Panc1 (cell line): ENCODE measurements at regions not wholly inside any gene's neighbourhood (a gene's known extent, or its start where the extent isn't known, plus 50 kb on each side); places are given as distances from the start of the nearest gene placed in this dataset.

Source experiments
- ATAC-seq: fragments of 200-7000 bp; cut with Tn5 transposase; 2 replicates; pipeline ENCODE4 v1.9.1; 2020; ENCODE audit warnings: mild to moderate bottlenecking, moderate library complexity
- BruUV-seq: library from RNA; stranded (reverse); fragments of 400-500 nt; replicated peaks from 2 replicates; lab custom pipeline; 2021; lab: Mats Ljungman, UMichigan
- CTCF ChIA-PET: fragments of 300-600 bp; sonication (Branson Sonifier 250); formaldehyde crosslinking; loops from one replicate; lab custom pipeline; 2022; ENCODE audit warnings: antibody characterized with exemption; lab: Charles Lee
- POLR2A ChIA-PET: fragments of 300-600 bp; sonication (Branson Sonifier 250); formaldehyde crosslinking; loops from one replicate; lab custom pipeline; 2022; ENCODE audit warnings: antibody characterized with exemption; lab: Charles Lee
- DNase-seq: peaks from one replicate; pipeline ENCODE4 v3.0.0-alpha.2; 2010; ENCODE audit warnings: low read depth, low spot score
- H3K27ac ChIP-seq: 2 replicates; pipeline ENCODE4 v1.5.1; 2011; ENCODE audit warnings: mild to moderate bottlenecking, low read length, inconsistent platforms
- H3K27me3 ChIP-seq: fragments of 200-500 bp; sonication (Bioruptor generic); 2 replicates; pipeline ENCODE4 v1.6.0; 2014; ENCODE audit warnings: low read length, inconsistent platforms; ENCODE audit not compliant: control insufficient read depth, insufficient read depth
- H3K36me3 ChIP-seq: fragments of 200-500 bp; sonication (Bioruptor generic); 2 replicates; pipeline ENCODE4 v1.5.1; 2014; ENCODE audit warnings: inconsistent platforms, mild to moderate bottlenecking, low read length, moderate library complexity; ENCODE audit not compliant: control insufficient read depth, insufficient read depth
- H3K4me1 ChIP-seq: 2 replicates; pipeline ENCODE4 v1.5.1; 2011; ENCODE audit warnings: inconsistent platforms, mild to moderate bottlenecking, low read length, moderate library complexity; ENCODE audit not compliant: control insufficient read depth, insufficient read depth
- H3K4me3 ChIP-seq, 2 experiments: 2 replicates each; pipeline ENCODE4 v1.5.1; 2011 to 2012; ENCODE audit warnings: low read depth in 2 of 2, low read length in 2 of 2, mild to moderate bottlenecking in 2 of 2, inconsistent platforms in 1 of 2, moderate library complexity in 1 of 2
- H3K9me3 ChIP-seq: fragments of 200-500 bp; sonication (Bioruptor generic); 2 replicates; pipeline ENCODE4 v1.5.1; 2014; ENCODE audit warnings: low read depth, mild to moderate bottlenecking, inconsistent platforms, low read length, moderate library complexity; ENCODE audit not compliant: control insufficient read depth, insufficient read depth
- POLR2AphosphoS5 ChIP-seq: IDR thresholded peaks from 2 replicates; pipeline ENCODE4 v1.6.1; 2012; ENCODE audit warnings: mild to moderate bottlenecking, low read depth, low read length, moderate library complexity
- SIN3A ChIP-seq: IDR thresholded peaks from 2 replicates; pipeline ENCODE4 v1.6.1; 2012; ENCODE audit warnings: low read depth, mild to moderate bottlenecking, low read length, moderate library complexity, borderline replicate concordance; ENCODE audit not compliant: insufficient read depth
- TCF7L2 ChIP-seq: IDR thresholded peaks from 2 replicates; pipeline ENCODE4 v1.6.1; 2011; ENCODE audit warnings: mild to moderate bottlenecking, low read depth, low read length, inconsistent platforms
- in situ Hi-C: cut with HindIII; loops from 2 replicates; pipeline ENCODE4 v1.10.0; 2016; ENCODE audit warnings: low sequenced_read_pairs, low pct_unique_long_range_greater_than_20kb
- intact Hi-C: fragments of 100-400 bp; cut with micrococcal nuclease; formaldehyde crosslinking; loops from one replicate; pipeline ENCODE4 v1.10.0; 2022; ENCODE audit not compliant: unreplicated experiment
- TF ChIP-seq, protein P1 (sequence below): fragments of 450-650 bp; IDR thresholded peaks from 2 replicates; pipeline ENCODE4 v1.5.1; 2017; ENCODE audit warnings: mild to moderate bottlenecking
- TF ChIP-seq, protein P2 (sequence below), 2 experiments: IDR thresholded peaks; 2 replicates each; pipeline ENCODE4 v1.6.1; 2011 to 2012; ENCODE audit warnings: low read depth in 2 of 2, control low read depth in 1 of 2, low read length in 1 of 2, mild to moderate bottlenecking in 1 of 2, moderate library complexity in 1 of 2; ENCODE audit not compliant: insufficient read depth in 1 of 2

DNA sequence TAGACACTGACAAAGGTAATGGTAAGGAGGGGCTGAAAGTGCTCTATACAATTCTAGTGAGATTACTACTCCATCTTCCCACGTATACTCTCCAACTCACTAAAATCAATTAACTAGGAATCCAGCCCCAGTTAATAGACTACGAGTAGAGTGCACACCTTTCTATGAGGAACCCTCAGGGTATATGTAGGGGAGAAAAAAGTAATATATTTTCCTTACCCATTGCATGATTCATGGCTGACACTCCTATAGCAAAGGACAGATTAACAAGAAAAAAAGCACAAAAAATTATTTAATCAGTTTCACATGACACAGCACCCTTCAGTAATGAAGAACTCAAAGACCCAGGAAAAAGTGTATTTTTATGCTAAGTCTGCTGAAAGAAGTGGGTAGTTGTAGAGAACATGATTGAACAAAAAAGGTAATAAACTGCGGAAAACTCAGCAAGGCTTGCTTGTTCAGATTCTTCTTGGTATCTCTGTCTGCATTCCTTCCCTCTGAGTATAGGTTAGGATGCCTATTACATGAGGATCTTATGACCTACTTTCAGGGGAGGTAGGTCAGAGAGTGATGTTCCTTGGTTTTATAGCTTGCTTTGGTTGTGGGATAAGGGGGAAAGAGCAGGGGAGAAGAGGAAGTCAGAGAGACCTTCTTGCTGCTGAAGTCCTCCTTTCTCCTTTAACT is 342.0 kb upstream of the DLGAP1 start:
- Histone ChIP-seq H3K27me3 (no peaks in the 10 kb centered on the region), H3K4me1 (no peaks in the 10 kb centered on the region), H3K4me3 (no peak overlapping the region), H3K36me3 (no peaks in the 10 kb centered on the region), H3K27ac (no peak overlapping the region), H3K9me3 (no peaks in the 10 kb centered on the region)
- ChIA-PET CTCF (no interaction called here), POLR2A (no interaction called here)
- in situ Hi-C loops: no loop called here
- intact Hi-C loops: no loop called here
- TF ChIP-seq, protein P1, sequence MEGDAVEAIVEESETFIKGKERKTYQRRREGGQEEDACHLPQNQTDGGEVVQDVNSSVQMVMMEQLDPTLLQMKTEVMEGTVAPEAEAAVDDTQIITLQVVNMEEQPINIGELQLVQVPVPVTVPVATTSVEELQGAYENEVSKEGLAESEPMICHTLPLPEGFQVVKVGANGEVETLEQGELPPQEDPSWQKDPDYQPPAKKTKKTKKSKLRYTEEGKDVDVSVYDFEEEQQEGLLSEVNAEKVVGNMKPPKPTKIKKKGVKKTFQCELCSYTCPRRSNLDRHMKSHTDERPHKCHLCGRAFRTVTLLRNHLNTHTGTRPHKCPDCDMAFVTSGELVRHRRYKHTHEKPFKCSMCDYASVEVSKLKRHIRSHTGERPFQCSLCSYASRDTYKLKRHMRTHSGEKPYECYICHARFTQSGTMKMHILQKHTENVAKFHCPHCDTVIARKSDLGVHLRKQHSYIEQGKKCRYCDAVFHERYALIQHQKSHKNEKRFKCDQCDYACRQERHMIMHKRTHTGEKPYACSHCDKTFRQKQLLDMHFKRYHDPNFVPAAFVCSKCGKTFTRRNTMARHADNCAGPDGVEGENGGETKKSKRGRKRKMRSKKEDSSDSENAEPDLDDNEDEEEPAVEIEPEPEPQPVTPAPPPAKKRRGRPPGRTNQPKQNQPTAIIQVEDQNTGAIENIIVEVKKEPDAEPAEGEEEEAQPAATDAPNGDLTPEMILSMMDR: no peak
- TF ChIP-seq, protein P2, sequence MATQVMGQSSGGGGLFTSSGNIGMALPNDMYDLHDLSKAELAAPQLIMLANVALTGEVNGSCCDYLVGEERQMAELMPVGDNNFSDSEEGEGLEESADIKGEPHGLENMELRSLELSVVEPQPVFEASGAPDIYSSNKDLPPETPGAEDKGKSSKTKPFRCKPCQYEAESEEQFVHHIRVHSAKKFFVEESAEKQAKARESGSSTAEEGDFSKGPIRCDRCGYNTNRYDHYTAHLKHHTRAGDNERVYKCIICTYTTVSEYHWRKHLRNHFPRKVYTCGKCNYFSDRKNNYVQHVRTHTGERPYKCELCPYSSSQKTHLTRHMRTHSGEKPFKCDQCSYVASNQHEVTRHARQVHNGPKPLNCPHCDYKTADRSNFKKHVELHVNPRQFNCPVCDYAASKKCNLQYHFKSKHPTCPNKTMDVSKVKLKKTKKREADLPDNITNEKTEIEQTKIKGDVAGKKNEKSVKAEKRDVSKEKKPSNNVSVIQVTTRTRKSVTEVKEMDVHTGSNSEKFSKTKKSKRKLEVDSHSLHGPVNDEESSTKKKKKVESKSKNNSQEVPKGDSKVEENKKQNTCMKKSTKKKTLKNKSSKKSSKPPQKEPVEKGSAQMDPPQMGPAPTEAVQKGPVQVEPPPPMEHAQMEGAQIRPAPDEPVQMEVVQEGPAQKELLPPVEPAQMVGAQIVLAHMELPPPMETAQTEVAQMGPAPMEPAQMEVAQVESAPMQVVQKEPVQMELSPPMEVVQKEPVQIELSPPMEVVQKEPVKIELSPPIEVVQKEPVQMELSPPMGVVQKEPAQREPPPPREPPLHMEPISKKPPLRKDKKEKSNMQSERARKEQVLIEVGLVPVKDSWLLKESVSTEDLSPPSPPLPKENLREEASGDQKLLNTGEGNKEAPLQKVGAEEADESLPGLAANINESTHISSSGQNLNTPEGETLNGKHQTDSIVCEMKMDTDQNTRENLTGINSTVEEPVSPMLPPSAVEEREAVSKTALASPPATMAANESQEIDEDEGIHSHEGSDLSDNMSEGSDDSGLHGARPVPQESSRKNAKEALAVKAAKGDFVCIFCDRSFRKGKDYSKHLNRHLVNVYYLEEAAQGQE (IDR thresholded peaks at IDR 0.05; ENCODE audit: insufficient read depth in 1 of 2, low read depth in 2 of 2, low read length in 1 of 2): no peak
- no peak for TF ChIP-seq TCF7L2
- no peak for TF ChIP-seq POLR2AphosphoS5
- DNase-seq (no peak), ATAC-seq (no peak)
- no TSS peak for BruUV-seq

- BruUV-seq: no TSS peak
- H3K27ac ChIP-seq: no peak overlapping the region
- in situ Hi-C loops: no loop called here
- ATAC-seq (no peak), DNase-seq (no peak)
- no peaks in the 10 kb centered on the region for H3K36me3 ChIP-seq
- H3K27me3 ChIP-seq: no peaks in the 10 kb centered on the region
- H3K4me1 ChIP-seq: no peaks in the 10 kb centered on the region
- ChIA-PET POLR2A (no interaction called here), CTCF (no interaction called here)
- TF ChIP-seq, protein P2 (IDR thresholded peaks at IDR 0.05; ENCODE audit: insufficient read depth in 1 of 2, low read depth in 2 of 2, low read length in 1 of 2): no peak
- no peak for TF ChIP-seq SIN3A
- no peak for TF ChIP-seq POLR2AphosphoS5
- TF ChIP-seq, protein P1: no peak
- TF ChIP-seq TCF7L2: no peak
- no peaks in the 10 kb centered on the region for H3K9me3 ChIP-seq
- intact Hi-C loops: no loop called here
- H3K4me3 ChIP-seq: no peak overlapping the region
Measured at GRCh38 chr18:4789506-4789905, 334.4 kb upstream of the DLGAP1 start.
